Panc1 (cell line): ENCODE measurements at regions not wholly inside any gene's neighbourhood (a gene's known extent, or its start where the extent isn't known, plus 50 kb on each side); places are given as distances from the start of the nearest gene placed in this dataset.

ENCODE experiments used
- ATAC-seq: fragments of 200-7000 bp; cut with Tn5 transposase; 2 replicates; pipeline ENCODE4 v1.9.1; 2020; ENCODE audit warnings: mild to moderate bottlenecking, moderate library complexity
- BruUV-seq: library from RNA; stranded (reverse); fragments of 400-500 nt; replicated peaks from 2 replicates; lab custom pipeline; 2021; lab: Mats Ljungman, UMichigan
- CTCF ChIA-PET: fragments of 300-600 bp; sonication (Branson Sonifier 250); formaldehyde crosslinking; loops from one replicate; lab custom pipeline; 2022; ENCODE audit warnings: antibody characterized with exemption; lab: Charles Lee
- POLR2A ChIA-PET: fragments of 300-600 bp; sonication (Branson Sonifier 250); formaldehyde crosslinking; loops from one replicate; lab custom pipeline; 2022; ENCODE audit warnings: antibody characterized with exemption; lab: Charles Lee
- DNase-seq: peaks from one replicate; pipeline ENCODE4 v3.0.0-alpha.2; 2010; ENCODE audit warnings: low read depth, low spot score
- H3K27ac ChIP-seq: 2 replicates; pipeline ENCODE4 v1.5.1; 2011; ENCODE audit warnings: mild to moderate bottlenecking, low read length, inconsistent platforms
- H3K27me3 ChIP-seq: fragments of 200-500 bp; sonication (Bioruptor generic); 2 replicates; pipeline ENCODE4 v1.6.0; 2014; ENCODE audit warnings: low read length, inconsistent platforms; ENCODE audit not compliant: control insufficient read depth, insufficient read depth
- H3K36me3 ChIP-seq: fragments of 200-500 bp; sonication (Bioruptor generic); 2 replicates; pipeline ENCODE4 v1.5.1; 2014; ENCODE audit warnings: inconsistent platforms, mild to moderate bottlenecking, low read length, moderate library complexity; ENCODE audit not compliant: control insufficient read depth, insufficient read depth
- H3K4me1 ChIP-seq: 2 replicates; pipeline ENCODE4 v1.5.1; 2011; ENCODE audit warnings: inconsistent platforms, mild to moderate bottlenecking, low read length, moderate library complexity; ENCODE audit not compliant: control insufficient read depth, insufficient read depth
- H3K4me3 ChIP-seq, 2 experiments: 2 replicates each; pipeline ENCODE4 v1.5.1; 2011 to 2012; ENCODE audit warnings: low read depth in 2 of 2, low read length in 2 of 2, mild to moderate bottlenecking in 2 of 2, inconsistent platforms in 1 of 2, moderate library complexity in 1 of 2
- H3K9me3 ChIP-seq: fragments of 200-500 bp; sonication (Bioruptor generic); 2 replicates; pipeline ENCODE4 v1.5.1; 2014; ENCODE audit warnings: low read depth, mild to moderate bottlenecking, inconsistent platforms, low read length, moderate library complexity; ENCODE audit not compliant: control insufficient read depth, insufficient read depth
- SIN3A ChIP-seq: IDR thresholded peaks from 2 replicates; pipeline ENCODE4 v1.6.1; 2012; ENCODE audit warnings: low read depth, mild to moderate bottlenecking, low read length, moderate library complexity, borderline replicate concordance; ENCODE audit not compliant: insufficient read depth
- TCF7L2 ChIP-seq: IDR thresholded peaks from 2 replicates; pipeline ENCODE4 v1.6.1; 2011; ENCODE audit warnings: mild to moderate bottlenecking, low read depth, low read length, inconsistent platforms
- in situ Hi-C: cut with HindIII; loops from 2 replicates; pipeline ENCODE4 v1.10.0; 2016; ENCODE audit warnings: low sequenced_read_pairs, low pct_unique_long_range_greater_than_20kb
- intact Hi-C: fragments of 100-400 bp; cut with micrococcal nuclease; formaldehyde crosslinking; loops from one replicate; pipeline ENCODE4 v1.10.0; 2022; ENCODE audit not compliant: unreplicated experiment
- TF ChIP-seq, protein P1 (sequence below): fragments of 450-650 bp; IDR thresholded peaks from 2 replicates; pipeline ENCODE4 v1.5.1; 2017; ENCODE audit warnings: mild to moderate bottlenecking
- TF ChIP-seq, protein P2 (sequence below), 2 experiments: IDR thresholded peaks; 2 replicates each; pipeline ENCODE4 v1.6.1; 2011 to 2012; ENCODE audit warnings: low read depth in 2 of 2, control low read depth in 1 of 2, low read length in 1 of 2, mild to moderate bottlenecking in 1 of 2, moderate library complexity in 1 of 2; ENCODE audit not compliant: insufficient read depth in 1 of 2

DNA sequence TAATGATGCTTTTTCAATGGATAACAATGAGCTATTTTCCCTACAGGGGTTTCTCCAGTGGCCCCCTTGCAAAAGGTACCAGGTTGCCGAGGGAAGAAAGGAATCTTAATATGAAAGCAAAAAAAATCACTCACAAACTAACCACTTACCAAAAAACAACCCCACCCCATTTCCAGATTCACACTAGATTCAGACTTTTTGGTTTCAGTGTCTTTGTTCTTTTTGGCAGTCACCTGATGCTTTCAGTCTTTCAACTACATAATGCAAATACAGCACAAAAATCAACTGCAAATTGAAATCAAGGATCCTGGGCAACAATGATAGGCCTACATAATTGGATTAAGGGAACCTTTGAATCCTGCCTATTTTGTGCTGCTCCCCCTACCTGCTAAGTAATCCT, 71.1 kb upstream of the RAP2B start:
- Histone ChIP-seq H3K9me3 (no peaks in the 10 kb centered on the region), H3K27me3 (no peaks in the 10 kb centered on the region), H3K4me3 (no peak overlapping the region), H3K27ac (no peak overlapping the region), H3K4me1 (no peaks in the 10 kb centered on the region), H3K36me3 (no peaks in the 10 kb centered on the region)
- DNase-seq (no peak), ATAC-seq (no peak)
- in situ Hi-C loops (no loop called here), intact Hi-C loops (no loop called here)
- POLR2A ChIA-PET, result no interaction called here
- CTCF ChIA-PET, result no interaction called here
- no TSS peak for BruUV-seq
- TF ChIP-seq, protein P1, sequence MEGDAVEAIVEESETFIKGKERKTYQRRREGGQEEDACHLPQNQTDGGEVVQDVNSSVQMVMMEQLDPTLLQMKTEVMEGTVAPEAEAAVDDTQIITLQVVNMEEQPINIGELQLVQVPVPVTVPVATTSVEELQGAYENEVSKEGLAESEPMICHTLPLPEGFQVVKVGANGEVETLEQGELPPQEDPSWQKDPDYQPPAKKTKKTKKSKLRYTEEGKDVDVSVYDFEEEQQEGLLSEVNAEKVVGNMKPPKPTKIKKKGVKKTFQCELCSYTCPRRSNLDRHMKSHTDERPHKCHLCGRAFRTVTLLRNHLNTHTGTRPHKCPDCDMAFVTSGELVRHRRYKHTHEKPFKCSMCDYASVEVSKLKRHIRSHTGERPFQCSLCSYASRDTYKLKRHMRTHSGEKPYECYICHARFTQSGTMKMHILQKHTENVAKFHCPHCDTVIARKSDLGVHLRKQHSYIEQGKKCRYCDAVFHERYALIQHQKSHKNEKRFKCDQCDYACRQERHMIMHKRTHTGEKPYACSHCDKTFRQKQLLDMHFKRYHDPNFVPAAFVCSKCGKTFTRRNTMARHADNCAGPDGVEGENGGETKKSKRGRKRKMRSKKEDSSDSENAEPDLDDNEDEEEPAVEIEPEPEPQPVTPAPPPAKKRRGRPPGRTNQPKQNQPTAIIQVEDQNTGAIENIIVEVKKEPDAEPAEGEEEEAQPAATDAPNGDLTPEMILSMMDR, result no peak
- TF ChIP-seq TCF7L2 (no peak), SIN3A (no peak)
- TF ChIP-seq, protein P2, sequence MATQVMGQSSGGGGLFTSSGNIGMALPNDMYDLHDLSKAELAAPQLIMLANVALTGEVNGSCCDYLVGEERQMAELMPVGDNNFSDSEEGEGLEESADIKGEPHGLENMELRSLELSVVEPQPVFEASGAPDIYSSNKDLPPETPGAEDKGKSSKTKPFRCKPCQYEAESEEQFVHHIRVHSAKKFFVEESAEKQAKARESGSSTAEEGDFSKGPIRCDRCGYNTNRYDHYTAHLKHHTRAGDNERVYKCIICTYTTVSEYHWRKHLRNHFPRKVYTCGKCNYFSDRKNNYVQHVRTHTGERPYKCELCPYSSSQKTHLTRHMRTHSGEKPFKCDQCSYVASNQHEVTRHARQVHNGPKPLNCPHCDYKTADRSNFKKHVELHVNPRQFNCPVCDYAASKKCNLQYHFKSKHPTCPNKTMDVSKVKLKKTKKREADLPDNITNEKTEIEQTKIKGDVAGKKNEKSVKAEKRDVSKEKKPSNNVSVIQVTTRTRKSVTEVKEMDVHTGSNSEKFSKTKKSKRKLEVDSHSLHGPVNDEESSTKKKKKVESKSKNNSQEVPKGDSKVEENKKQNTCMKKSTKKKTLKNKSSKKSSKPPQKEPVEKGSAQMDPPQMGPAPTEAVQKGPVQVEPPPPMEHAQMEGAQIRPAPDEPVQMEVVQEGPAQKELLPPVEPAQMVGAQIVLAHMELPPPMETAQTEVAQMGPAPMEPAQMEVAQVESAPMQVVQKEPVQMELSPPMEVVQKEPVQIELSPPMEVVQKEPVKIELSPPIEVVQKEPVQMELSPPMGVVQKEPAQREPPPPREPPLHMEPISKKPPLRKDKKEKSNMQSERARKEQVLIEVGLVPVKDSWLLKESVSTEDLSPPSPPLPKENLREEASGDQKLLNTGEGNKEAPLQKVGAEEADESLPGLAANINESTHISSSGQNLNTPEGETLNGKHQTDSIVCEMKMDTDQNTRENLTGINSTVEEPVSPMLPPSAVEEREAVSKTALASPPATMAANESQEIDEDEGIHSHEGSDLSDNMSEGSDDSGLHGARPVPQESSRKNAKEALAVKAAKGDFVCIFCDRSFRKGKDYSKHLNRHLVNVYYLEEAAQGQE (IDR thresholded peaks at IDR 0.05; ENCODE audit: insufficient read depth in 1 of 2, low read depth in 2 of 2, low read length in 1 of 2), result no peak

DNA sequence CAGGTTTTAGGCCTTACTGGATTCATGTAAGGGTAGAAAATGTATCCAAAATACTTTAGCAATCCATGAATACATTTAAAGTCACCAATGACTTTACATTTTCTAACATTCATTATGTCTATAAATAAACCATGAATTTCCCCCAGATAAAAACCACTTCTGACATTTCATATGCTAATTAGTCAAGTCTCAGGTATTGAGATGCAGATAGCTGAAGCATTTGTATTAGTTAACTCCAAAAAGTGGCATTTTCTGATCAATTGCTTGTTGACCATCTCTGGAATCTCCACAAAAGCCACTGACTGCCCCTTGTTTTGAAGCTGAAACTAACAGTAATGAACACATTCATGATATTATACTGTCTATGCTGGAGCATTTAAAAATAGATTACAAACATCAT, 68.4 kb upstream of the RAP2B start:
- Histone ChIP-seq H3K4me3 (no peak overlapping the region), H3K27ac (no peak overlapping the region), H3K9me3 (no peaks in the 10 kb centered on the region), H3K4me1 (no peaks in the 10 kb centered on the region), H3K36me3 (no peaks in the 10 kb centered on the region), H3K27me3 (no peaks in the 10 kb centered on the region)
- intact Hi-C loops (no loop called here), in situ Hi-C loops (no loop called here)
- TF ChIP-seq SIN3A, result no peak
- TF ChIP-seq, protein P2 (IDR thresholded peaks at IDR 0.05; ENCODE audit: insufficient read depth in 1 of 2, low read depth in 2 of 2, low read length in 1 of 2), result no peak
- POLR2A ChIA-PET, result no interaction called here
- no peak for DNase-seq
- BruUV-seq, result no TSS peak
- no peak for ATAC-seq
- CTCF ChIA-PET, result no interaction called here
